CD4-positive, alpha-beta T cell treated with Interleukin-17A for 1 hour (primary cell): ENCODE measurements at regions not wholly inside any gene's neighbourhood (a gene's known extent, or its start where the extent isn't known, plus 50 kb on each side); places are given as distances from the start of the nearest gene placed in this dataset.
A peak's percentile ranks its signal among the peaks of the same experiment; 100 is the strongest.

Experiments
- DNase-seq: peaks from one replicate; pipeline ENCODE4 v3.0.0-alpha.2; 2020

DNA sequence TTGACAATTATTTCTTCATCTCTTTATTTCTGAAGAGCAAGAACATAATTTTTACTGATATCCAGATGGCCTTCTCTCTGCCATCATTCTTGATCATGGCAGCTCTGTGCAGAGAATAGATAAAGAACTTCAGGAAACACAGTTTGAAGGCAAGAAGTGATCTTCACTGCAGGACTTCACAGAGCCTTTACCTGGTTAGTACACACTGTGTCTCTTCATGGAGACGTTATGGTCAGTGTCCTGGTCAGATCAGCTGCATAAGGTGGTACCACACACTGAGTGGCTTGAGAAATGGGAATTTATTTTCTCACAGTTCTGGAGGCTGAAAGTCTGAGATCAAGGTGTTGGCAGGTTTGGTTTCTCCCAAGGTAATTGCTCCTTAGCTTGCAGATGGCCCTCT, 129.5 kb downstream of the UTP18 start:
- DNase-seq, result no peak

- DNase-seq, result no peak
Observed at GRCh38 chr17:51391982-51392654, 131.8 kb downstream of the UTP18 start.

DNA sequence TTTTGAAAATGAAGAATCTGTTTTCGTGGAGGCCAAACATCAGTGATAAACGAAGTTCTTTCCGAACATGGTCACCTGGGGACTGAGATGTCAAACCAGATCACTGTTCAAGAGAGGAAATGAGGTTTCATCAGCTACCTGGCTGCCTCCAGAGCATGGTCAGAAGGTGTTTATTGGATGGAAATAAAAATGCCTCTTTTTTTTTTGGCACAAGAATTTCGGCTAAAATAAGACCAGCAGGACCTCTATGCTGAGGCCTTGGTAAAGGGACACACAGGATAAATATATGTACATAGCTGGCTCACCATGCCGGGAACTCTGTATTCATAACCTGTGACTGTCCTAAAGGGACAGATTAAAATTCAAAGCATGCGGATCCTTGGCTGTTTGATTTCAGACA, 135.3 kb downstream of the UTP18 start:
- DNase-seq, result no peak

GRCh38 chr17:51397361-51398127, 137.2 kb downstream of the UTP18 start:
- no peak for DNase-seq

DNA sequence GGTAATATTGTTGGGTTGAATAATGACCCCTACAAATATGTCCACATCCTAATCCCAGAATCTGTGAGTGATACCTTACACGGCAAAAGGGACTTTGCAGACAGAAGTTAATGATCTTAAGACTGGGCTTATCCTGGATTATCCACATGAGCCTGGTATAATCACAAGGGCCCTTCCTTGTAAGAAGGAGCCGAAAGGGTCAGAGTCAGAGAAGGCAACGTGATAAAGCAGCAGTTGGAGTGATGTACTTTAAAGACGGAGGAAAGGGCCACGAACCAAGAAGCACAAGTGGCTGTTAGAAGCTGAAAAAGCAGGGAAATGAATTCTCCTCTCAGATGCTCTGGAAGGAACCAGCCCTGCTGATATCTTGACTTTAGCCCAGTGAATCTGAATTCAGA, 137.8 kb downstream of the UTP18 start:
- DNase-seq, result no peak

DNA sequence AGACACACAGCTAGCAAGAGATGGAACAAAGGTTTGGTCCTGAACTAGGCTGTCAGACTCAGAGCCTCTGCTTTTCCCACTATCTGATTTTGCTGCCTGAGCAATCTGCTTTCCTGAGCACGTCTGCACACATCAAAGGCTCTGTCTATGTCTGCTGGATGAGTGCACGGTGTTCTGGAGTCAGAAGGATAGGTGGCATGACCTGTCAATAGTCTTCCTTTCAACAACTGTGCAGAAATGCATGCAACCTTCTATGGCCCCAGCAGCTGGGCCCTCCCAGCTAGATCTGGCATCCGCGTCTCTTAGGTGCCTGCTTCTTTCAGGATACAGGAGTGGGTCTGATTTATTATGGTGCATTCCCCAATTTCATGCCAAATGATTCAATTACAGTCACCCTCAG, 138.3 kb downstream of the UTP18 start:
- no peak for DNase-seq

- no peak for DNase-seq
Observed at GRCh38 chr17:51401279-51401678, 140.9 kb downstream of the UTP18 start.

DNA sequence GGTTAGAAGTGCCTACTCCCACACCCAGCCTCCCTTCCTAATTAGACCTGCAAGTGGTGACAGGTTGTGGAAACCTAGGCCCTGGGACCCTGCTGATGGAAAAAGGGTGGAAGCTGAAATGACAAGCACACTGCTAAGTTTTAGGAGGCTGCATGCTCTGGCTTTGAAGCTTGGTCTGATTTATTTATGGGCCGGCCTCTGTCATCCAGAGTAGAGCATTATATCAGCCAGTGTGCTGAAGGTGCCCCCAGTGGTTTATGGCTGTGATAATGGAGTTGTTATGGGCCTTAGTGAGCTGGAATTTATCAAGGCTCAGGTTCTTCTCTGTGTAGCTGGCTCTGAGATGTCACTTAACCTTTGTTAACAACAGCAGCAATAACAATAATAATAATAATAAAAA, 142.6 kb downstream of the UTP18 start:
- no peak for DNase-seq

GRCh38 chr17:51407576-51407975, 147.2 kb downstream of the UTP18 start:
- DNase-seq, result no peak

- DNase-seq, result no peak
Observed at GRCh38 chr17:51419476-51419875, 159.1 kb downstream of the UTP18 start.

DNA sequence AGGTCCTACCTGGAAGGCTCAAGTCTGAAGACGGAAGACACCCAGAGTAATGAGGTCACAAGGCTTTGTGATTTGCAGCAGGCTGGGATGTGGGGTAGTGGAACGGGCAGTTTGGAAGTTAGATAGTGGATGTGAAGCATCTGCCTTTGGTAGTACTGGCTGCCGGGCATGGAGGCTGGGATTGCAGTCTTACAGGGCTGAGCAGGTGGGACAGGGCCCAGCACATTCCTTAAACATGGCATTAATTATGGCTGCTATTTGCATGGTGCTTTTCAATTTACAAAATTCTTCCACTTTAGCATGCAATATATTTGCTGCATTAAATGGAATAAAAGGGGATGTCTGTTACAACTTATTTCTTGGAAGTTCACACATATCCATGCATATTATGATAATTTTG, 161.2 kb downstream of the UTP18 start:
- DNase-seq, result no peak

DNA sequence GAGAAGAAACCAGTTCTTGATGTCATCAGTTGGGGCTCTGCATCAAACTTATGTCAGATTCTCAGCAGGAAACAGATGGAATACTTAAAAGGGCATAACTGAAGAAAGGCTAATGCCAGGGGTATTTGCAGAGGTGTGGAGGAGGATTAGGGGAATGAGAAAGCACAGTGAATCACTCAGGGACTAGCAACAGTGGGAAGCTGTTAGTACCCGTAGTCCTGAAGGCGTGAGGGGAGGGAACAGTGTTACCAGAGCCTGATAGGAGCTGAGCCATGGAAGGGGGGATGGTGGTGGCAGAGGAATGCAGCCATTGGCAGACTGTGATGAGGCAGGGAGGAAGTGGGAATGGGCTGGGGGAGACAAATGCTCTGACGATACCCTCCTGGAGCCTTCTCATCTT, 162.3 kb downstream of the UTP18 start:
- DNase-seq, result no peak

DNA sequence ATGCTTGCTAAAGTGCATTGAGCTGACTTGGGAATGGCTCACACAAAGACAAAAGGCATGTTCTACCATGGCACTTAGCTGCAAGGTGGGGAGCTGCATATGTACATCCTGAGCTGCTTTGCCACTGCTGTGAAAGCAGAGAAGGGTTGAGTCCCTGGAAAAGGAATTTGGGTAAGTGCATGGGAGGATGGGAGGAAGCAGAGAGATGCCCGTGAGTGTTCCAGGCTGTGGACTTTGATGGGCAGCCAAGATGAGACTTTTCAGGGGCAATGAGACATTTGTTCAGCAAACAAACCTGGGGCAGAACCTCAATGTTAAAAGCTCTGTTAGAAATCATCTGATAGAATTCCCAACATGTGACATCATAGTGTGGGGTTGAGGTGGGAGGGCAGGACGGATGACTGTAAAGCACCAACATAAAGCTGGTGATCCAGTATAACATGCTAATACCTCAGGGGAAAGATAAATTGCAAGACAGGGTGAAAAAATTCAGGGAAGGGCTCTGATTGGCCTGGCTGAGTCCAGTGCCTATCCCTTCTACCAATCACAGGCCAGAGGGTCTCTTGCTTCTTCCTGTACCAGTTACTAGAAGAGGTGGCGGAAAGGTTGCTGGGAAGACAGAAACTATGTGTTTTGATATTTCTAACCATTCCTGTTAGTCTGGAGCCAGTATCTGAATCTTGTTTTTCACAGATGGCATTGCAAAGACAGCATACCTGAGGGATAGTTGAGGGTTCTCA, 163.2 kb downstream of the UTP18 start:
- no peak for DNase-seq

- no peak for DNase-seq
Observed at GRCh38 chr17:51425773-51426172, 165.4 kb downstream of the UTP18 start.

DNA sequence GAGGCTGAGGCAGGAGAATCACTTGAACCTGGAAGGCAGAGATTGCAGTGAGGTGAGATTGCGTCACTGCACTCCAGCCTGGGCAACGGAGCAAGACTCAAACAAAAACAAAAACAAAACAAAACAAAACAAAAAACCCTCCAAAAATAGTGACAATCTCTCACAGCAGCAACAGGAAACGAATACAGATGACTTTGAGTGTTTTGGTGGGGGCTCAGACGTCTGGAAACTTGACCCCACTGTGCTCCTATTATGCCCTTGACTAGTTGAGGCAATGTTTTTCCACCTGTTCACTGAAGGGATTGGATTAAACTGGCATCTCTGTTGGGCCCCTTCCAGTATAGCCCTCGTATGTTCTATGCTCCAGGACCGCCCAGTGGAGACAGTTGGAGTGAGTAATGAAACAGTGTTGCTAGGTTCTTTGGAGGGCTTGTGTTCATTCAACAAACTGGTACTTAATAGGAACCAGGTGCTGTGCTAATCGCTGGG, 167.0 kb downstream of the UTP18 start:
- DNase-seq, result peak; percentile 68

- peak; percentile 83 for DNase-seq
Observed at GRCh38 chr17:51427856-51428255, 167.5 kb downstream of the UTP18 start.

GRCh38 chr17:51428668-51429495, 168.5 kb downstream of the UTP18 start:
- DNase-seq, result peak; percentile 23

DNA sequence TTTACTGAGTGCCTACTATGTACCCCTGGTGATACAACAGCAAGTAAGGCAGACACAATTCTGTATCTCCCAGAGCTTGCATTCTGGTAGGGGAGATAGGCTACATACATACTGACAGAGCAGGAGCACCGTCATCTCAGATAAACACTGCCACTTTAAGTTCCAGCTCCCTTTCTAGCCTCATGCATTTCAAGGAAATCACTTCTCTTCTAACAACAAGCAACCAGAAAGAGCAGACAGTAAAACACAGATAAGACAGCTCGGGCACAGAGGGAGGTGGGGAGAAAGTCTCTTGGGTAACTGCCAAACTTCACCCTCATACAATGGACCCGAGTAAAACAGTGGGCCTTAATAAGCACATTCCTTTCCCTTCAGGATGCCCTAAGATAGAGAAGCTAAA, 169.6 kb downstream of the UTP18 start:
- DNase-seq, result peak; percentile 21

DNA sequence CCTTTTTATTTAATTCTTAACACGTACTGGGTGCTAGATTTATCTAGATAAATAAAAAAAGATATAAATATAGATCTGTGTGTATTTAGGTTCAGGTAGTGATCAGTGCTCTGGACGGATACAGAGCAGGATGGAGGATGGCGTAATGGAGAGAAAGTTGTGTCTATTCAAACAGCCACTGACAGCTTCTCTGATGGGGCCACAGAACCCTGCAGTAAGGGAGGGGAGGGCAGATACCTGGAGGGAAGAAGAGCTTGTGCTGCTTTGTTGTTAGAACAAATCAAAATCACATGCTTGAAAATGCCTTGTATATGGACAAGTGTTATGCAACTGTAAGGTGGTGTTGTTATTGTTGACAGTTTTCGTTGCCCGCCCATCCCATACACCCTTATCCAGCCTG, 170.2 kb downstream of the UTP18 start:
- DNase-seq, result peak; percentile 28

- DNase-seq, result no peak
Observed at GRCh38 chr17:51434434-51435170, 174.3 kb downstream of the UTP18 start.

- peak; percentile 50 for DNase-seq
Observed at GRCh38 chr17:51435171-51435552, 174.8 kb downstream of the UTP18 start.

GRCh38 chr17:51435641-51436091, 175.3 kb downstream of the UTP18 start:
- DNase-seq, result peak; percentile 64
